ENCODE measurements at regions not wholly inside any gene's neighbourhood (a gene's known extent, or its start where the extent isn't known, plus 50 kb on each side); places are given as distances from the start of the nearest gene placed in this dataset.
"Not testable (repeated sequence)": the region's sequence is repeated elsewhere in the genome, so short reads cannot be mapped to it uniquely, and the experiment has no call there.

DNA sequence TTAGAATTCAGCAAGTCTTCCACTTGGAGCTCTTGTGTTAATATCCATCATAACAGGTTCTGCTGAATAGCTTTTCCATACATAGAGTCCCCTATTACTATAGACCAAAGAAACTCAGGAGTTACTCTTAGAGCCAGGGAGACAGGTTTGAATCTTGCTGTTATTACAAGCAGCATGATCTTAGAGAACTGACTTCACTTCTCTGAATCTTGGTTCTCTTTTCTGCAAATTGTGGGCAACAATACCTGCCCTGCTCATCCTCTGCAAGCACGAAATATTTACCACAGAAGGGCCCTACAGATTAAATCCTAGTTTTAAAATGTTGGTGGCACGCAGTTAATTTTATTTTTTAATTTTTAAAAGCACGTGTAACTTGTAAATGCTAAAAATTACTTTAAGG lies 111.7 kb downstream of the TLR4 start:
- H3K4me1 ChIP-seq (ENCODE audit: insufficient read depth, low read length): no peaks in the 10 kb centered on the region
- H3K9ac ChIP-seq (ENCODE audit: low read length): no peak overlapping the region
- no peaks in the 10 kb centered on the region for H3K36me3 ChIP-seq (ENCODE audit: insufficient read depth, low read length)
- H3K4me3 ChIP-seq (ENCODE audit: low read depth in 1 of 2, low read length in 2 of 2): no peak overlapping the region
- H3K27me3 ChIP-seq (ENCODE audit: control insufficient read depth in 1 of 2, insufficient read depth in 2 of 2, low read length in 2 of 2): no peaks in the 10 kb centered on the region
- no peak overlapping the region for H3K27ac ChIP-seq (ENCODE audit: low read depth, low read length)
- H3K9me3 ChIP-seq (ENCODE audit: low read length): no peaks in the 10 kb centered on the region

DNA sequence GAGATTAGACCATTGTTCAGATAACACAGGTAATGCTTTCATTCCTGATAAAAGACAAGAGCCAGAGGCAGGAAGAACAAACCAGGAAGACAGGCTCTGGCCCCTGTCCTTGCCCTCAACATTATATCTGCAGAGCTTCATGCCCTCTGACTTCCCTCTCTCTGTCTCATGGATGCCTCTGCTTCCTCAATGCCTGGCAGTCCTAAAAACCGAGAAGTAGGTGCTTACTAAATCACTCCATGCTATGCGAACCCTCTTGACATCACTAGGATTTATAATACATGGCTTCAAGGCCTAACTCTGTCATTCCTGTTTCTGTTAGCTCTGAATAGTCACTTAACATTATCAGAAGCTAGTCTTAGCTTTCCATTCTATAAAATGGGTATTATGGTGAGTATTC lies 117.8 kb downstream of the TLR4 start:
- Histone ChIP-seq H3K27me3 (ENCODE audit: control insufficient read depth in 1 of 2, insufficient read depth in 2 of 2, low read length in 2 of 2) (no peaks in the 10 kb centered on the region), H3K36me3 (ENCODE audit: insufficient read depth, low read length) (no peaks in the 10 kb centered on the region), H3K4me1 (ENCODE audit: insufficient read depth, low read length) (no peaks in the 10 kb centered on the region), H3K4me3 (ENCODE audit: low read depth in 1 of 2, low read length in 2 of 2) (no peak overlapping the region), H3K9ac (ENCODE audit: low read length) (no peak overlapping the region), H3K9me3 (ENCODE audit: low read length) (no peaks in the 10 kb centered on the region), H3K27ac (ENCODE audit: low read depth, low read length) (no peak overlapping the region)

DNA sequence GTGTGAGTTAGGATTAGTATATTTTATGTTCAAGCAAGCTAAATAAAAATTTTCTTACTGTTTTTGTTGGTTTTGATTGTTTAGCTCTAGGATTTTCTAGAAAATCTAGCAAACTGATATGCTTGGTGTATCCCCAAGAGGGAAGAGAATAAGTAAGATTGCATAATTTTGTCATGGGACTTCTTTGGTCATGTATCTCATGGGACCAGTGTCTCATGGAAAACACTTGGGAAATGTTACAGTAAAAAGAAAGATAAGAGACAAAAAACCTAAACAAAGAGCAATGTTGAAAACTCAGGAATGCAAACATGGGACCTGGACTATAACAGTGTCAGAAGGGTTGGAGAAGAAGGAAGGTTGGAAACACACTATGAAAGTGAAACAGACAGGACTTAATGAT lies 119.4 kb downstream of the TLR4 start:
- Histone ChIP-seq H3K27me3 (ENCODE audit: control insufficient read depth in 1 of 2, insufficient read depth in 2 of 2, low read length in 2 of 2) (no peaks in the 10 kb centered on the region), H3K36me3 (ENCODE audit: insufficient read depth, low read length) (no peaks in the 10 kb centered on the region), H3K9me3 (ENCODE audit: low read length) (no peaks in the 10 kb centered on the region), H3K27ac (ENCODE audit: low read depth, low read length) (no peak overlapping the region), H3K4me1 (ENCODE audit: insufficient read depth, low read length) (no peaks in the 10 kb centered on the region), H3K9ac (ENCODE audit: low read length) (no peak overlapping the region), H3K4me3 (ENCODE audit: low read depth in 1 of 2, low read length in 2 of 2) (no peak overlapping the region)

DNA sequence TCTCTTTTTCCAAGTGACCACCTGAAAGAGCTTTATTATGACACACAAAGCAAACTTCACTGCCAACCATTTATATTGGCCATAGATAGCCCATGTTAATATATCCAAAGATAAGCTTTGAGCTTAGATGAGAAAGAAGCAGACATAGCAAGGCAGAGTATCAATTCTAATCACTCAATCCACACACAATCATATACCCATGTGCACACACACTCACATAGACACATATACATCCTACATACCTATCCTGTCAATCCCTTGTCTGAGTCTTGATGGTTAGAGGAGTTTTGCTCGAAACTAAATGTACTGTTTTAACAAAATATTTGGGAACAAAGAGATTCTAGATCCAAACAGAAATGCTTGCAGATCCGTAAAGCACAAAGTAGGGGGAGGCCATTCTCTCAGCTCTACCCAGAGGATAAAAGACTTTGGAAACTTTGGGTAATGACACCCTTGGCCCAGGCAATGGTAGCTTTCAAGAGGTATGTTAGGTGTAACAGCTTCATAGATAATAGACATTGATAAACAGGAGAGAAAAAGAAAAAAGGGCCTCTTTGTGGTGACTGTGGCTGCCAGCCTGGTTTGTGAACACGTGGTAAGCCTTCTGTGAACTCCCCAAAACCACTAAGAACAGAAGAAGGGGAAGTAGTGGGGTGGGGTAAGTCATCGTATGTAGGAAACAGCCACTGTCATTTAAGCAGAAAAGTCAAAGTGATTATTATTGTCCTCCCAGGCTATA lies 121.6 kb downstream of the TLR4 start:
- H3K9me3 ChIP-seq (ENCODE audit: low read length): no peaks in the 10 kb centered on the region
- no peaks in the 10 kb centered on the region for H3K36me3 ChIP-seq (ENCODE audit: insufficient read depth, low read length)
- H3K4me3 ChIP-seq (ENCODE audit: low read depth in 1 of 2, low read length in 2 of 2): no peak overlapping the region
- no peaks in the 10 kb centered on the region for H3K4me1 ChIP-seq (ENCODE audit: insufficient read depth, low read length)
- H3K9ac ChIP-seq (ENCODE audit: low read length): no peak overlapping the region
- H3K27ac ChIP-seq (ENCODE audit: low read depth, low read length): no peak overlapping the region
- H3K27me3 ChIP-seq (ENCODE audit: control insufficient read depth in 1 of 2, insufficient read depth in 2 of 2, low read length in 2 of 2): no peaks in the 10 kb centered on the region

DNA sequence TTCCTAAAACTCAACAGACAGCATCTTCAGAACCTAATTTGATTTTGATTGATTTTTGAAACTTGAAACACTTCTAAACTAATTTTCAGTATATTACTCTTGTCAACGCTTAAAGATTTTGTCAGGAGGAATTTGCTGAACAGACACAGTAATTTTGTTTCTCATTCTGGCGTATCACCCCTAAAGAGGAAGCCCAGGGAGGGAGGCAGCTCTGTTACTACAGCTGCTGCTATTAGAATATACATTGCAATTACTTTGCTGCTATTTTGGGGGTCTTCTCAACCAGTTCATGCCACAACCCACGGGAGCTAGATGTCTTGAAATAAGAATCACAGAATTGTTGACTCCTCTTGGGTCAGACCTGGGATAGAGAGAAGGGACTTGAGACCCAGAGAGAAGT lies 122.6 kb downstream of the TLR4 start:
- Histone ChIP-seq H3K27ac (ENCODE audit: low read depth, low read length) (no peak overlapping the region), H3K27me3 (ENCODE audit: control insufficient read depth in 1 of 2, insufficient read depth in 2 of 2, low read length in 2 of 2) (no peaks in the 10 kb centered on the region), H3K9ac (ENCODE audit: low read length) (no peak overlapping the region), H3K9me3 (ENCODE audit: low read length) (no peaks in the 10 kb centered on the region), H3K4me1 (ENCODE audit: insufficient read depth, low read length) (no peaks in the 10 kb centered on the region), H3K4me3 (ENCODE audit: low read depth in 1 of 2, low read length in 2 of 2) (no peak overlapping the region), H3K36me3 (ENCODE audit: insufficient read depth, low read length) (no peaks in the 10 kb centered on the region)

DNA sequence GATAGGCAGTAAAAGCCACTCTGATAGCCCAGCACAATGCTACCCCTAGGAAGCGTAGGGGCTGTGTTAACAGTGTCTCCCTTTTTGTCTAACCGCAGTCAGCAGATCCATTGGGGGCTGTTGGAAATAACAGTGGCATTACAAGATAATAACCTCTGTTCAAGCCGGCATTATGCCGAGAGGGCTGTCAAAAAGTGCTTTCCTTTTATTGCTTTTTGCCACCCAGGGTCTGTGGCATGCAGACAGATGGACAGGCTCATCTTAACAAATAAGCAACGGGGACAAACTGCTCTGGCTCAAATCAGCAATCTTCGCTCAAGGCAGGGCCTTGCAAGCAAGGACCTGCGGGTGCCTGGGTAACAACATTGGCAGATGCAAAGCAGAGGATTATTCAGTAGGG lies 123.3 kb downstream of the TLR4 start:
- H3K27me3 ChIP-seq (ENCODE audit: control insufficient read depth in 1 of 2, insufficient read depth in 2 of 2, low read length in 2 of 2): no peaks in the 10 kb centered on the region
- no peaks in the 10 kb centered on the region for H3K4me1 ChIP-seq (ENCODE audit: insufficient read depth, low read length)
- H3K27ac ChIP-seq (ENCODE audit: low read depth, low read length): no peak overlapping the region
- H3K4me3 ChIP-seq (ENCODE audit: low read depth in 1 of 2, low read length in 2 of 2): no peak overlapping the region
- H3K36me3 ChIP-seq (ENCODE audit: insufficient read depth, low read length): no peaks in the 10 kb centered on the region
- no peaks in the 10 kb centered on the region for H3K9me3 ChIP-seq (ENCODE audit: low read length)
- H3K9ac ChIP-seq (ENCODE audit: low read length): no peak overlapping the region

DNA sequence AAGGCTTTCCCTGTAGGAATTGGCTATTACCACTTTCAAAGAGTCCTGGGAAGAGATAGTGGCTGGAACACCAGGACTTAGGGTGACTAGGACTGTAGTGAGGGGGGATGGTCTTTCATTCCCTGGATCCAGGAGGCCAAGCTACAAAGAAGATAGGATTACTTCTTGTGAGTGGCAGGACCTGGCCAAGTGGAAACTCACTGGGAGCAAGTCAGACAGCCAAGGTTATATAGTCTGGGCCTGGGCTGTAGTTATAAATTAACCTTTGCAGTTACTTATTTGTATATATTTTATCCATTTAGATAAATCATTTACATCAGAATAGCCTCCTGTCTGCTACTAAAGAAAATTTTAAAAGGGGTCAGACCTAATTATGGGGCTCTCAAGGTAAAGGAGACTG lies 124.3 kb downstream of the TLR4 start:
- no peaks in the 10 kb centered on the region for H3K9me3 ChIP-seq (ENCODE audit: low read length)
- no peak overlapping the region for H3K9ac ChIP-seq (ENCODE audit: low read length)
- H3K4me3 ChIP-seq (ENCODE audit: low read depth in 1 of 2, low read length in 2 of 2): no peak overlapping the region
- no peaks in the 10 kb centered on the region for H3K36me3 ChIP-seq (ENCODE audit: insufficient read depth, low read length)
- no peaks in the 10 kb centered on the region for H3K27me3 ChIP-seq (ENCODE audit: control insufficient read depth in 1 of 2, insufficient read depth in 2 of 2, low read length in 2 of 2)
- H3K4me1 ChIP-seq (ENCODE audit: insufficient read depth, low read length): no peaks in the 10 kb centered on the region
- no peak overlapping the region for H3K27ac ChIP-seq (ENCODE audit: low read depth, low read length)

DNA sequence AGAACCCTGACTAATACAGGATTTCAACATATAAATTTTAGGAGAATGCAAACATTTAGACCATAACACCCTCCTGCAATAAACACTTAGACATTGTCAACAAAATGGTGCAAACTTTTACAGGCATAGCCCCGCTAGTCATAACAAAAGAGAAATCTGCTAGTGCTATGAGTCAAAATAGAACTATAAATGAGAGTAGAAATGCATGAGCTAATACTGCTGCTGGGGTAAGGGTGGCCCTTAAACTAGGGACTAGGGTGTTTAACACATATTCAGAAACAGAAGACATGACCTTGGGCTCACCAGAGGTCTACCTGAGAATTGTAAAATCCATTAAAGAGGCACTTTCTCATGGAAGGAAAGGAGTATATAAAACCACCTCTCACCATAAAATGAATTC lies 131.6 kb downstream of the TLR4 start:
- no peaks in the 10 kb centered on the region for H3K27me3 ChIP-seq (ENCODE audit: control insufficient read depth in 1 of 2, insufficient read depth in 2 of 2, low read length in 2 of 2)
- H3K36me3 ChIP-seq (ENCODE audit: insufficient read depth, low read length): no peaks in the 10 kb centered on the region
- no peak overlapping the region for H3K4me3 ChIP-seq (ENCODE audit: low read depth in 1 of 2, low read length in 2 of 2)
- no peaks in the 10 kb centered on the region for H3K9me3 ChIP-seq (ENCODE audit: low read length)
- no peak overlapping the region for H3K9ac ChIP-seq (ENCODE audit: low read length)
- no peaks in the 10 kb centered on the region for H3K4me1 ChIP-seq (ENCODE audit: insufficient read depth, low read length)
- no peak overlapping the region for H3K27ac ChIP-seq (ENCODE audit: low read depth, low read length)

DNA sequence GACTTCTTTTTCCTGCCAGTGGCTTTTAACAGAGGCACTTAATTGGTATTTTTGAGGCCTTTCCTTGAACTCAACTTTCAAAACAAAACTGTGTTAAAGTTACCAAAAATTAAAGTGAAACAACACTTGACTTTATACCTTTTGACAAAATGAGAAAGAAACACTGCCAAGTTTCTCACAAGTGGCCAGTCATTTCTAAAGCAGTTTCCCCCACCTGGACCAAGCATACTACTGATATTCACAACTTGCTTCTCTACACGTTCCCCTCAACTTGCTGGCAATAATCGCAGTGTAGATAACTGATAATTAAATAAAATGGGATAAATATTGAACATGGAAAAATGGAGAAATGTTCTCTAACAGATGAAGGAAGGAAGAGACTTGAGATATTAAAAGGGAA lies 135.7 kb downstream of the TLR4 start:
- Histone ChIP-seq H3K36me3 (ENCODE audit: insufficient read depth, low read length) (no peaks in the 10 kb centered on the region), H3K4me3 (ENCODE audit: low read depth in 1 of 2, low read length in 2 of 2) (no peak overlapping the region), H3K27ac (ENCODE audit: low read depth, low read length) (no peak overlapping the region), H3K27me3 (ENCODE audit: control insufficient read depth in 1 of 2, insufficient read depth in 2 of 2, low read length in 2 of 2) (no peaks in the 10 kb centered on the region), H3K4me1 (ENCODE audit: insufficient read depth, low read length) (no peaks in the 10 kb centered on the region), H3K9me3 (ENCODE audit: low read length) (no peaks in the 10 kb centered on the region), H3K9ac (ENCODE audit: low read length) (no peak overlapping the region)

DNA sequence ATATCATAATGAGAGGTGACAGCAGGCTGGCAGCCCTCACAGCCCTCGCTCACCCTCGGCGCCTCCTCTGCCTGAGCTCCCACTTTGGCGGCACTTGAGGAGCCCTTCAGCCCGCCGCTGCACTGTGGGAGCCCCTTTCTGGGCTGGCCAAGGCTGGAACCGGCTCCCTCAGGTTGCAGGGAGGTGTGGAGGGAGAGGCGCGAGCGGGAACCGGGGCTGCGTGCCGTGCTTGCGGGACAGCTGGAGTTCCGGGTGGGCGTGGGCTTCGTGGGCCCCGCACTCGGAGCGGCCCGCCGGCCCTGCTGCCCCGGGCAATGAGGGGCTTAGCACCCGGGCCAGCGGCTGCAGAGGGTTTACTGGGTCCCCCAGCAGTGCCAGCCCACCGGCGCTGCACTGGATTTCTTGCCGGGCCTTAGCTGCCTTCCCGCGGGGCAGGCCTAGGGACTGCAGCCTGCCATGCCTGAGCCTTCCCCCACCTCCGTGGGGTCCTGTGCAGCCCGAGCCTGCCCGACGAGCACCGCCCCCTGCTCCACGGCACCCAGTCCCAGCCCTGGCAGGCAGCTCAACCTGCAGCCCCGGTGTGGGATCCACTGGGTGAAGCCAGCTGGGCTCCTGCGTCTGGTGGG lies 147.7 kb downstream of the TLR4 start:
- not testable (repeated sequence) for H3K9ac ChIP-seq (ENCODE audit: low read length); H3K27ac ChIP-seq (ENCODE audit: low read depth, low read length); H3K27me3 ChIP-seq (ENCODE audit: control insufficient read depth in 1 of 2, insufficient read depth in 2 of 2, low read length in 2 of 2); H3K4me3 ChIP-seq (ENCODE audit: low read depth in 1 of 2, low read length in 2 of 2); H3K4me1 ChIP-seq (ENCODE audit: insufficient read depth, low read length); H3K36me3 ChIP-seq (ENCODE audit: insufficient read depth, low read length); H3K9me3 ChIP-seq (ENCODE audit: low read length)

DNA sequence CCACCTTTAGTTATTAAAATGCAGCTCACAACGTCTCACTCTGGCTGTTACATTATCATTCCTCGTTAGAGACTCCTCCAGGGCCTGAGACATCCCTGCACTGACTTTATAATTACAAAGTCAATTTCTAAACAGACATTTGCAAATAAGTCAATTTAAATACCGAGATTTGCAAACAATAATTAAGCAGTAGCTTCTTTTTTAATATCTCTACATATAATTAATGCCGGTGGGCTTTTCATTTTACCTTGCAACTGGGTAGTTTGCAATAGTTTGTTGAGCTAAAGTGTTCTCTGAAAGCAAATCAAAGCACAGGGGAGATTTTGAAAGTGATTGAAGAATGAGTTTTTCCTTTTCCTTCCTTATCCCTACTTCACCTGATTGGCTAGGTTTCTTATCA lies 154.4 kb downstream of the TLR4 start:
- H3K9ac ChIP-seq (ENCODE audit: low read length): no peak overlapping the region
- no peak overlapping the region for H3K27ac ChIP-seq (ENCODE audit: low read depth, low read length)
- no peaks in the 10 kb centered on the region for H3K4me1 ChIP-seq (ENCODE audit: insufficient read depth, low read length)
- no peaks in the 10 kb centered on the region for H3K27me3 ChIP-seq (ENCODE audit: control insufficient read depth in 1 of 2, insufficient read depth in 2 of 2, low read length in 2 of 2)
- no peak overlapping the region for H3K4me3 ChIP-seq (ENCODE audit: low read depth in 1 of 2, low read length in 2 of 2)
- H3K9me3 ChIP-seq (ENCODE audit: low read length): no peaks in the 10 kb centered on the region
- H3K36me3 ChIP-seq (ENCODE audit: insufficient read depth, low read length): no peaks in the 10 kb centered on the region

DNA sequence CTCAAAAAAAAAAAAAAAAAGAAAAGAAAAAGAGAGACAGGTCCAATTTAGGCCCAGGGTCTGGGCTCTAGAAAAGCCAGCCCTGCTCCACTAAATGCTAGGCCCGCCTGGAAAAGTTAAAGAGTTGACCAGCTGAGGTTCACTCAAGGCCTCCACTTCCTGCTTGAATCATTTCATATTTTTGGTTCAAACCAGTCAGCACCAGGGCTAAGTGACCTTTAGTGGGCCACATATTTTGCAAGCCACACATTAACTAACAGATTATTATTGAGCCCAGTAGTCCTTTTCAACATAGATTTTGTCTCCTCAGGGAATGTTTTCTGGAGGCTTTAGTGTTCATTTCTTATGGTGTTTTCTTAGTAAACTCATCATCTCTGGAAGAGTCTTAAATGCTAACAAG lies 156.6 kb downstream of the TLR4 start:
- no peaks in the 10 kb centered on the region for H3K9me3 ChIP-seq (ENCODE audit: low read length)
- no peaks in the 10 kb centered on the region for H3K36me3 ChIP-seq (ENCODE audit: insufficient read depth, low read length)
- no peak overlapping the region for H3K4me3 ChIP-seq (ENCODE audit: low read depth in 1 of 2, low read length in 2 of 2)
- H3K4me1 ChIP-seq (ENCODE audit: insufficient read depth, low read length): no peaks in the 10 kb centered on the region
- no peak overlapping the region for H3K27ac ChIP-seq (ENCODE audit: low read depth, low read length)
- H3K9ac ChIP-seq (ENCODE audit: low read length): no peak overlapping the region
- no peaks in the 10 kb centered on the region for H3K27me3 ChIP-seq (ENCODE audit: control insufficient read depth in 1 of 2, insufficient read depth in 2 of 2, low read length in 2 of 2)

All from muscle layer of colon (tissue), 2 donors.